CD4-positive, alpha-beta T cell (primary cell): ENCODE measurements at regions not wholly inside any gene's neighbourhood (a gene's known extent, or its start where the extent isn't known, plus 50 kb on each side); places are given as distances from the start of the nearest gene placed in this dataset.

Experiments used
- ATAC-seq: fragments of 200-7000 bp; cut with Tn5 transposase; one replicate; pipeline ENCODE4 v1.10.0; 2022; ENCODE audit warnings: mild to moderate bottlenecking; ENCODE audit not compliant: poor library complexity
- CTCF ChIA-PET: fragments of 350-600 bp; sonication (Branson Sonifier 250); formaldehyde crosslinking; loops from one replicate; lab custom pipeline; 2021; ENCODE audit warnings: antibody characterized with exemption, inconsistent platforms; lab: Charles Lee
- POLR2A ChIA-PET: fragments of 350-600 bp; sonication (Branson Sonifier 250); formaldehyde crosslinking; loops from one replicate; lab custom pipeline; 2021; ENCODE audit warnings: antibody characterized with exemption, inconsistent platforms; lab: Charles Lee
- DNase-seq, 14 experiments: peaks; one replicate each; pipeline ENCODE4 v3.0.0-alpha.2; 2013 to 2020; ENCODE audit warnings: mixed read lengths in 2 of 14
- H3K27ac ChIP-seq, 2 donors: one replicate each; pipeline versions ENCODE4 v1.5.1 to v1.7.0; 2013; ENCODE audit warnings: low read length in 2 of 2, low read depth in 1 of 2, mild to moderate bottlenecking in 1 of 2
- H3K27me3 ChIP-seq, 2 experiments: 1 replicate in 1 of 2; 2 replicates in 1 of 2; pipeline versions ENCODE4 v1.6.1 to v1.7.0; 2013; ENCODE audit warnings: low read length in 2 of 2, control low read depth in 1 of 2, mild to moderate bottlenecking in 1 of 2, moderate library complexity in 1 of 2; ENCODE audit not compliant: insufficient read depth in 2 of 2, control insufficient read depth in 1 of 2
- H3K36me3 ChIP-seq: one replicate; pipeline ENCODE4 v1.6.1; 2013; ENCODE audit warnings: low read length, control low read depth; ENCODE audit not compliant: insufficient read depth
- H3K4me1 ChIP-seq: one replicate; pipeline ENCODE4 v1.6.1; 2013; ENCODE audit warnings: low read length, control low read depth; ENCODE audit not compliant: insufficient read depth
- H3K4me3 ChIP-seq: one replicate; pipeline ENCODE4 v1.5.1; 2013; ENCODE audit warnings: mild to moderate bottlenecking, low read length, moderate library complexity
- H3K9me3 ChIP-seq, 2 experiments: 1 replicate in 1 of 2; 2 replicates in 1 of 2; pipeline versions ENCODE4 v1.6.1 to v1.7.0; 2013; ENCODE audit warnings: low read length in 2 of 2, mild to moderate bottlenecking in 2 of 2, control low read depth in 1 of 2, moderate library complexity in 1 of 2; ENCODE audit not compliant: control insufficient read depth in 1 of 2, insufficient read depth in 1 of 2
- H3K27ac Mint-ChIP-seq: one replicate; pipeline ENCODE4 v1.8.0; 2020; ENCODE audit warnings: mixed read lengths
- H3K27me3 Mint-ChIP-seq: one replicate; pipeline ENCODE4 v1.8.0; 2021; ENCODE audit warnings: mixed read lengths
- H3K36me3 Mint-ChIP-seq: one replicate; pipeline ENCODE4 v1.8.0; 2021; ENCODE audit warnings: low read depth, mixed read lengths
- H3K4me1 Mint-ChIP-seq: one replicate; pipeline ENCODE4 v1.8.0; 2021; ENCODE audit warnings: low read depth, mixed read lengths
- H3K4me3 Mint-ChIP-seq: one replicate; pipeline ENCODE4 v1.8.0; 2020; ENCODE audit warnings: mild to moderate bottlenecking, mixed read lengths
- H3K9me3 Mint-ChIP-seq: one replicate; pipeline ENCODE4 v1.8.0; 2020; ENCODE audit warnings: mixed read lengths
- intact Hi-C, 2 experiments: fragments of 100-400 bp; cut with DNase I in 1 of 2; cut with micrococcal nuclease in 1 of 2; formaldehyde crosslinking; loops; one replicate each; pipeline versions ENCODE4 v1.15.1 to v1.9.0; 2023 to 2025; cut with DNase I, micrococcal nuclease
- TF ChIP-seq, protein P1 (sequence below): fragments of 200-600 bp; IDR thresholded peaks from one replicate; pipeline ENCODE4 v1.8.0; 2022; ENCODE audit warnings: antibody characterized with exemption, mild to moderate bottlenecking

DNA sequence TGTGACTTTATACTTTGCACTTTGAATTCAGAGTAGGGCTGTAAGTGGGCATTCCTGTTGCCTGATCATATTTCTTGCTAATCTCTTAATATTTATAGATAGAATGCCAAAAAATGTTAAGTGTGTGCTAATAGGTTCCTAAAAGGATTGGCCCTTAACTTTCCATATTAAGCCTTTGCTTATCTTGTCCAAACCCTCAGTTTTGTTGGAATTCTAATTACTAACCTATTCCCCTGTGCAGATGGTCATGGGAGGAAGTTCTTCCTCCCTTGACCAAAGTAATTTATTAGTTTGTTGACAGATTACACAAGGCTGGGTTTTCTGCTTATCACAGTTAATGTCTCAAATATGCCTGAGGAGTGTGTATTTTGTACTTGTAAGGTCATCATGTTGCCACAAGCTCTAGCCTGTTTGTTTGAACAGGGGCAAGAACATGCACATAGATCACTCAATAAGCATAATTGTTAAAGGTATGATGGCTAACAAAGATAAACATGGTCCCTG, 541.1 kb upstream of the SPRY2 start:
- TF ChIP-seq, protein P1, sequence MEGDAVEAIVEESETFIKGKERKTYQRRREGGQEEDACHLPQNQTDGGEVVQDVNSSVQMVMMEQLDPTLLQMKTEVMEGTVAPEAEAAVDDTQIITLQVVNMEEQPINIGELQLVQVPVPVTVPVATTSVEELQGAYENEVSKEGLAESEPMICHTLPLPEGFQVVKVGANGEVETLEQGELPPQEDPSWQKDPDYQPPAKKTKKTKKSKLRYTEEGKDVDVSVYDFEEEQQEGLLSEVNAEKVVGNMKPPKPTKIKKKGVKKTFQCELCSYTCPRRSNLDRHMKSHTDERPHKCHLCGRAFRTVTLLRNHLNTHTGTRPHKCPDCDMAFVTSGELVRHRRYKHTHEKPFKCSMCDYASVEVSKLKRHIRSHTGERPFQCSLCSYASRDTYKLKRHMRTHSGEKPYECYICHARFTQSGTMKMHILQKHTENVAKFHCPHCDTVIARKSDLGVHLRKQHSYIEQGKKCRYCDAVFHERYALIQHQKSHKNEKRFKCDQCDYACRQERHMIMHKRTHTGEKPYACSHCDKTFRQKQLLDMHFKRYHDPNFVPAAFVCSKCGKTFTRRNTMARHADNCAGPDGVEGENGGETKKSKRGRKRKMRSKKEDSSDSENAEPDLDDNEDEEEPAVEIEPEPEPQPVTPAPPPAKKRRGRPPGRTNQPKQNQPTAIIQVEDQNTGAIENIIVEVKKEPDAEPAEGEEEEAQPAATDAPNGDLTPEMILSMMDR = no peak
- Mint-ChIP-seq H3K4me1 (no peaks in the 10 kb centered on the region), H3K27ac (no peak overlapping the region), H3K36me3 (no peaks in the 10 kb centered on the region), H3K9me3 (no peaks in the 10 kb centered on the region), H3K27me3 (no peaks in the 10 kb centered on the region), H3K4me3 (no peak overlapping the region)
- Histone ChIP-seq H3K9me3 (no peaks in the 10 kb centered on the region), H3K4me3 (no peak overlapping the region), H3K4me1 (no peaks in the 10 kb centered on the region), H3K27me3 (no peaks in the 10 kb centered on the region), H3K27ac (no peak overlapping the region), H3K36me3 (no peaks in the 10 kb centered on the region)
- intact Hi-C loops = no loop called here
- CTCF ChIA-PET = no interaction called here
- DNase-seq (no peak), ATAC-seq (no peak)
- POLR2A ChIA-PET = no interaction called here

DNA sequence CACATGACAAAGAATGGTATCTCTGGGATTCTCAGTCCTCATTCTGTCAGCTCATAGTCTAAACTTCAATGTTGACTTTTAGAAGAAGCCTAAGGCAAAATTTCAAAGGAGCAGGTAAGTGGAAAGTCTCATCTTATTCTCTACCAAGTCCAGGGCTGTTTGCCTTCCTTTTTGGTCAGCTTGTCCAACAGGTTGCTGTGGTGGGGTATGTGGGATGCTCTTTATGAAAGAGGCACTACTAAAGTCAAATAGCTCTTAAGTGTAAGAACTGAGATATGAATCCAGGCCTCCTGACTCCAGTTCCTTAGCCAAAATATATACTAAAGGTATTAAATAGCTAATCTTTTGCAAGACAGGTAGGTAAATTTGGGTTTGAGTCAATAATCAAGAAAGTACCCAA, 540.6 kb upstream of the SPRY2 start:
- TF ChIP-seq, protein P1 = no peak
- H3K27ac Mint-ChIP-seq = no peak overlapping the region
- Histone ChIP-seq H3K27ac (no peak overlapping the region), H3K27me3 (no peaks in the 10 kb centered on the region), H3K4me3 (no peak overlapping the region), H3K36me3 (no peaks in the 10 kb centered on the region), H3K9me3 (no peaks in the 10 kb centered on the region), H3K4me1 (no peaks in the 10 kb centered on the region)
- H3K9me3 Mint-ChIP-seq = no peaks in the 10 kb centered on the region
- no peak for ATAC-seq
- ChIA-PET CTCF (no interaction called here), POLR2A (no interaction called here)
- DNase-seq = no peak
- H3K36me3 Mint-ChIP-seq = no peaks in the 10 kb centered on the region
- no peaks in the 10 kb centered on the region for H3K4me1 Mint-ChIP-seq
- H3K4me3 Mint-ChIP-seq = no peak overlapping the region
- H3K27me3 Mint-ChIP-seq = no peaks in the 10 kb centered on the region
- intact Hi-C loops = no loop called here

DNA sequence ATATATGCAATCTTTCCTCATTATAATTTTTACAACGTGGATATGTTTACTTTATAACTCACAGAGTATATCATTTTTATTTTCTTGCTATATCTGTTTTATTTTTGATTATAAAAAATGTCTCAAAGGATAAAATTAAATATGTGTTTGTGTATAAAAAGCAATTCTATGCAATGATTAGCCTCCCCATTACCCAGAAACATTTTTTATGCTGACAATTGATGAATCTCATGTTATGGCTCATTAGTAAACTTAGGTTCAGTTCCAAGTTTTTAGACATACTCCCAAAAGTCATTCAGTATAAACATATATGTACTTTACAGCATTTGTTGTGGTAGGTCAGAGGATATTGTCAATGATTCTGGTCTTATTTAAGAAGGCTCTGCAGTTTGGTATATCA, 540.1 kb upstream of the SPRY2 start:
- no peaks in the 10 kb centered on the region for H3K9me3 Mint-ChIP-seq
- Histone ChIP-seq H3K4me1 (no peaks in the 10 kb centered on the region), H3K4me3 (no peak overlapping the region), H3K36me3 (no peaks in the 10 kb centered on the region), H3K9me3 (no peaks in the 10 kb centered on the region), H3K27me3 (no peaks in the 10 kb centered on the region), H3K27ac (no peak overlapping the region)
- no peaks in the 10 kb centered on the region for H3K4me1 Mint-ChIP-seq
- no peak overlapping the region for H3K4me3 Mint-ChIP-seq
- H3K36me3 Mint-ChIP-seq = no peaks in the 10 kb centered on the region
- DNase-seq (no peak), ATAC-seq (no peak)
- POLR2A ChIA-PET = no interaction called here
- H3K27ac Mint-ChIP-seq = no peak overlapping the region
- CTCF ChIA-PET = no interaction called here
- TF ChIP-seq, protein P1 = no peak
- intact Hi-C loops = no loop called here
- no peaks in the 10 kb centered on the region for H3K27me3 Mint-ChIP-seq
